ENCODE measurements at regions not wholly inside any gene's neighbourhood (a gene's known extent, or its start where the extent isn't known, plus 50 kb on each side); places are given as distances from the start of the nearest gene placed in this dataset.

DNA sequence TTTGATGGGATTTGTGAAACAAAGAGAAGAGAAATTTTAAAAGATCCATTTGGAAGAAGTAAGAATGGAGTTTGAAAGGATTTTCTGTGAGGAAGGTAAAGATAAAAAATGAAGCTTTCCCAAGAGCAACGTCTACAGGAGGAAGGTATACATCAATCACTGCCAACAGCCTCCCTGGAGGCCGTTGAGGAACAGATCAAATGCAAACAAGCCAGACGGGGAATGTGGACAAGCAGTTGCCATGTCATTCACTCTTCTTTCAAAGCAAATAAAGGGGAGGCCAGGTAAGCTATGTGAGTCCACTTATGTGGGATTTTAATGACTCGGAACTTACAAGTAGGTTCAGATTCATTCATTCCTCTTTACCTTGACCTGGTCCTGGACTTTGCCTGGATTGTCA lies 1020.5 kb upstream of the AGA start:
- no peaks in the 10 kb centered on the region for H3K27me3 Mint-ChIP-seq

GRCh38 chr4:178463747-178464146 lies 1021.5 kb upstream of the AGA start:
- Mint-ChIP-seq H3K4me3 (ENCODE audit: low read depth) (no peak overlapping the region), H3K27ac (no peak overlapping the region), H3K27me3 (no peaks in the 10 kb centered on the region), H3K9me3 (ENCODE audit: low read depth) (peaks cover 3% of the 10 kb centered on the region), H3K4me1 (ENCODE audit: low read depth) (peaks cover 6% of the 10 kb centered on the region), H3K36me3 (ENCODE audit: insufficient read depth) (no peaks in the 10 kb centered on the region)
- TF ChIP-seq, protein P1, sequence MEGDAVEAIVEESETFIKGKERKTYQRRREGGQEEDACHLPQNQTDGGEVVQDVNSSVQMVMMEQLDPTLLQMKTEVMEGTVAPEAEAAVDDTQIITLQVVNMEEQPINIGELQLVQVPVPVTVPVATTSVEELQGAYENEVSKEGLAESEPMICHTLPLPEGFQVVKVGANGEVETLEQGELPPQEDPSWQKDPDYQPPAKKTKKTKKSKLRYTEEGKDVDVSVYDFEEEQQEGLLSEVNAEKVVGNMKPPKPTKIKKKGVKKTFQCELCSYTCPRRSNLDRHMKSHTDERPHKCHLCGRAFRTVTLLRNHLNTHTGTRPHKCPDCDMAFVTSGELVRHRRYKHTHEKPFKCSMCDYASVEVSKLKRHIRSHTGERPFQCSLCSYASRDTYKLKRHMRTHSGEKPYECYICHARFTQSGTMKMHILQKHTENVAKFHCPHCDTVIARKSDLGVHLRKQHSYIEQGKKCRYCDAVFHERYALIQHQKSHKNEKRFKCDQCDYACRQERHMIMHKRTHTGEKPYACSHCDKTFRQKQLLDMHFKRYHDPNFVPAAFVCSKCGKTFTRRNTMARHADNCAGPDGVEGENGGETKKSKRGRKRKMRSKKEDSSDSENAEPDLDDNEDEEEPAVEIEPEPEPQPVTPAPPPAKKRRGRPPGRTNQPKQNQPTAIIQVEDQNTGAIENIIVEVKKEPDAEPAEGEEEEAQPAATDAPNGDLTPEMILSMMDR (IDR thresholded peaks at IDR 0.05; ENCODE audit: unreplicated experiment): no peak
- DNase-seq (ENCODE audit: low spot score, unreplicated experiment): no peak

More for the DNA sequence above, 1020.5 kb upstream of the AGA start:
- Mint-ChIP-seq H3K27ac (no peak overlapping the region), H3K4me1 (ENCODE audit: low read depth) (peaks cover 6% of the 10 kb centered on the region), H3K9me3 (ENCODE audit: low read depth) (peaks cover 3% of the 10 kb centered on the region), H3K4me3 (ENCODE audit: low read depth) (no peak overlapping the region), H3K36me3 (ENCODE audit: insufficient read depth) (no peaks in the 10 kb centered on the region)
- TF ChIP-seq, protein P1 (IDR thresholded peaks at IDR 0.05; ENCODE audit: unreplicated experiment): no peak
- no peak for DNase-seq (ENCODE audit: low spot score, unreplicated experiment)

DNA sequence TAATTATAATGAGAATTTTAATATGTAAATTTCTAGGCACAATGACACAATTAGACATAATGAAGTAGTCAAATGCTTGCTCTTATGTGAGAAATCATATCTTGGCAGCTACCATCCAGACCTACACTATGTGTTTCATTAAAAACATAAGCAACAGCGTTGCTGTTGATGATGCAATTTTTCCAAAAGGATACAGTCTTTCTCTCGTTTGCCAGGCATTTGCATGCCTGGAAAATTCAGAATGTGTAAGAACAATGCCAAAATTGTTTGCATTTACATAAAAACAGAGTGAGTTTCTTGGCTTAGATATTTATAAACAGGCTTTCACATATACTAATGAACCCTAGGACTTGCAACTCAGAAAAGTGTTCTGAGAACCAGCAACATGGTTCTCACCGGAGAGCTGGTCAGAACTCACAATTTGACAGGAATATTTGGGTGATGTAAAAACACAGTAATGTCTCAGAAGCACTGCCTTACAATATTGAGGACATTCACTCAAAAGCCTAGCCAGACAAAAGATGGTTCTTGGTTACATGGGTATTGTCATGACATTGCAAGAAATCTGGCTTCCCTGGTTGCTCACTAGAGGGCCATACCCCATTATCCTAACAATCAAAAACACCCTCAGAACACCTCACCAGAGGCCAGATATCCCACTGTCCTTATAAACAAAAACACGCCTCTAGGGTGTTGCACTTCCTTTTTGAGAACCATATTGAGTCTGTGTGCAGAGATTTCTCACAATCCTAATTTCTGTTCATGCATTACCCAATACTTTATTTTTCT lies 1029.0 kb upstream of the AGA start:
- Mint-ChIP-seq H3K27ac (no peak overlapping the region), H3K4me3 (ENCODE audit: low read depth) (no peak overlapping the region), H3K4me1 (ENCODE audit: low read depth) (no peaks in the 10 kb centered on the region), H3K36me3 (ENCODE audit: insufficient read depth) (no peaks in the 10 kb centered on the region), H3K9me3 (ENCODE audit: low read depth) (no peaks in the 10 kb centered on the region), H3K27me3 (no peaks in the 10 kb centered on the region)
- TF ChIP-seq, protein P1 (IDR thresholded peaks at IDR 0.05; ENCODE audit: unreplicated experiment): no peak
- no peak for DNase-seq (ENCODE audit: low spot score, unreplicated experiment)

DNA sequence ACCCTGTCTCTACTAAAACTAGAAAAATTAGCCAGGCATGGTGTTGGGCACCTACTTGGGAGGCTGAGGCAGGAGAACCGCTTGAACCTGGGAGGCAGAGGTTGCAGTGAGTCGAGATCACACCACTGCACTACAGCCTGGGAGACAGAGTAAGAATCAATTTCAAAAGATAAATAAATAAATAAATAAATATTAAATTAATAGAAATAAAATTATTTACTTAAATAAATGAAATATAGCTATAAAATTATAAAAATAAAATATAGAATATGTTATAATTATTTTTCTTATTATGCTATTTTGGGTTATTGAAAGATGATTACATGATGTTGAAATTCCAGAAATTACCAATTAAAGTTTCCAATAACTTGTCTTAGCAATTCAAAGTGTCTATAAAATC lies 1029.8 kb upstream of the AGA start:
- Mint-ChIP-seq H3K9me3 (ENCODE audit: low read depth) (no peaks in the 10 kb centered on the region), H3K4me1 (ENCODE audit: low read depth) (no peaks in the 10 kb centered on the region), H3K27ac (no peak overlapping the region), H3K27me3 (no peaks in the 10 kb centered on the region), H3K4me3 (ENCODE audit: low read depth) (no peak overlapping the region), H3K36me3 (ENCODE audit: insufficient read depth) (no peaks in the 10 kb centered on the region)
- DNase-seq (ENCODE audit: low spot score, unreplicated experiment): no peak
- TF ChIP-seq, protein P1 (IDR thresholded peaks at IDR 0.05; ENCODE audit: unreplicated experiment): no peak

GRCh38 chr4:178480105-178480504 lies 1037.9 kb upstream of the AGA start:
- H3K36me3 Mint-ChIP-seq (ENCODE audit: insufficient read depth): no peaks in the 10 kb centered on the region
- H3K27me3 Mint-ChIP-seq: no peaks in the 10 kb centered on the region
- TF ChIP-seq, protein P1 (IDR thresholded peaks at IDR 0.05; ENCODE audit: unreplicated experiment): no peak
- no peaks in the 10 kb centered on the region for H3K9me3 Mint-ChIP-seq (ENCODE audit: low read depth)
- peaks cover 12% of the 10 kb centered on the region for H3K4me1 Mint-ChIP-seq (ENCODE audit: low read depth)
- no peak overlapping the region for H3K4me3 Mint-ChIP-seq (ENCODE audit: low read depth)
- DNase-seq (ENCODE audit: low spot score, unreplicated experiment): no peak
- no peak overlapping the region for H3K27ac Mint-ChIP-seq
